ENCODE measurements at regions not wholly inside any gene's neighbourhood (a gene's known extent, or its start where the extent isn't known, plus 50 kb on each side); places are given as distances from the start of the nearest gene placed in this dataset.

- FAIRE-seq: no peak
- TF ChIP-seq FOSL2 (IDR thresholded peaks at IDR 0.05) (no peak), FOSL2 (CRISPR knock-in tag; IDR thresholded peaks at IDR 0.05) (no peak), SMC3 (IDR thresholded peaks at IDR 0.05) (no peak), EP300 (IDR thresholded peaks at IDR 0.05) (no peak), KDM5A (IDR thresholded peaks at IDR 0.05) (no peak), HOXB13 (CRISPR knock-in tag; IDR thresholded peaks at IDR 0.05; ENCODE audit: low read depth) (no peak), TFCP2L1 (CRISPR knock-in tag; IDR thresholded peaks at IDR 0.05) (no peak), MAX (IDR thresholded peaks at IDR 0.05) (no peak), RARB (CRISPR knock-in tag; IDR thresholded peaks at IDR 0.05) (no peak), SREBF2 (IDR thresholded peaks at IDR 0.05) (no peak), FOSB (CRISPR knock-in tag; IDR thresholded peaks at IDR 0.05) (no peak)
- Histone ChIP-seq H3K4me3 (no peak overlapping the region), H3K4me1 (peaks cover 13% of the 10 kb centered on the region; the same call in 2 of the 3 replicates), H3K4me2 (no peak overlapping the region; the same call in 2 of the 3 replicates), H3K9me3 (no peaks in the 10 kb centered on the region), H3K27ac (peak overlapping the region in 1 of 2 experiments; percentile 38; a peak in 1 of 6 replicates)
- POLR2A ChIA-PET: no interaction called here
- CTCF ChIA-PET: interaction anchor here (0.9 to 3.2 kb wide), 6 partner anchors 9 to 207 kb away, joined by 3 to 12 read pairs (median 3); no protein-coding TSS in a partner anchor
- no peak for ATAC-seq
- no peak for DNase-seq (ENCODE audit: low read depth in 1 of 2, low spot score in 1 of 2)
These were observed 320.2 kb upstream of the OR4E1 start for GRCh38 chr14:21993837-21994236.

GRCh38 chr14:21993070-21993469 lies 319.5 kb upstream of the OR4E1 start:
- H3K9me3 ChIP-seq: no peaks in the 10 kb centered on the region
- ChIA-PET POLR2A (no interaction called here), CTCF (interaction anchor here (0.9 to 3.8 kb wide), 6 partner anchors 14 to 208 kb away, joined by 3 to 13 read pairs (median 4); no protein-coding TSS in a partner anchor)
- peak overlapping the region in 1 of 2 experiments; percentile 50; a peak in 1 of 6 replicates for H3K27ac ChIP-seq
- H3K4me2 ChIP-seq: peak overlapping the region; percentile 57
- WGBS (ENCODE audit: missing lambda C conversion rate): 2% methylated on average over 5 of the region's 5 CpGs
- H3K4me1 ChIP-seq: peaks cover 13% of the 10 kb centered on the region; the same call in 2 of the 3 replicates
- ATAC-seq (peak in 1 of 2 experiments; percentile 73; a peak in 3 of 6 replicates), FAIRE-seq (no peak), DNase-seq (ENCODE audit: low read depth in 1 of 2, low spot score in 1 of 2) (peak in 1 of 2 experiments; percentile 33)
- peak overlapping the region; percentile 21; the same call in 1 of the 3 replicates for H3K4me3 ChIP-seq
- TF ChIP-seq GATA3 (IDR thresholded peaks at IDR 0.05; ENCODE audit: borderline replicate concordance): peak; percentile 52; the same call in 1 of the 2 replicates
- no peak for TF ChIP-seq FOSL2 (IDR thresholded peaks at IDR 0.05)
- TF ChIP-seq FOSL2 (CRISPR knock-in tag; IDR thresholded peaks at IDR 0.05): peak; percentile 63
- no peak for TF ChIP-seq CHD4 (IDR thresholded peaks at IDR 0.05; ENCODE audit: borderline replicate concordance)
- TF ChIP-seq HDAC2 (IDR thresholded peaks at IDR 0.05): no peak

GRCh38 chr14:21991130-21991529 lies 317.5 kb upstream of the OR4E1 start:
- FAIRE-seq: no peak
- DNase-seq (ENCODE audit: low read depth in 1 of 2, low spot score in 1 of 2): no peak
- Histone ChIP-seq H3K4me2 (no peak overlapping the region), H3K4me3 (no peak overlapping the region), H3K4me1 (peaks cover 13% of the 10 kb centered on the region; the same call in 2 of the 3 replicates), H3K9me3 (no peaks in the 10 kb centered on the region), H3K27ac (no peak overlapping the region)
- ATAC-seq: no peak
- TF ChIP-seq CBX8 (IDR thresholded peaks at IDR 0.05) (no peak), GATA3 (IDR thresholded peaks at IDR 0.05; ENCODE audit: borderline replicate concordance) (no peak), USF2 (IDR thresholded peaks at IDR 0.05) (no peak), EHMT2 (IDR thresholded peaks at IDR 0.05; ENCODE audit: low read depth) (no peak), HMGXB4 (CRISPR knock-in tag; IDR thresholded peaks at IDR 0.05; ENCODE audit: borderline replicate concordance) (no peak), PHF8 (IDR thresholded peaks at IDR 0.05; ENCODE audit: borderline replicate concordance, low read depth) (no peak), ZNF302 (CRISPR knock-in tag; IDR thresholded peaks at IDR 0.05) (no peak), MYC (IDR thresholded peaks at IDR 0.05; ENCODE audit: borderline replicate concordance, low read length) (no peak), ELK1 (IDR thresholded peaks at IDR 0.05; ENCODE audit: low read depth, low read length) (no peak), MAZ (IDR thresholded peaks at IDR 0.05; ENCODE audit: borderline replicate concordance, low read depth, low read length) (no peak), SREBF2 (IDR thresholded peaks at IDR 0.05) (no peak), RAD21 (conservative IDR thresholded peaks at IDR 0.05 in 1 of 2, IDR thresholded peaks at IDR 0.05 in 1 of 2) (no peak), TFCP2L1 (CRISPR knock-in tag; IDR thresholded peaks at IDR 0.05) (no peak), EP300 (IDR thresholded peaks at IDR 0.05) (no peak), ZFP36 (IDR thresholded peaks at IDR 0.05; ENCODE audit: borderline replicate concordance, partially characterized antibody) (no peak)
- CTCF ChIA-PET: interaction anchor here (0.9 to 4.6 kb wide), 6 partner anchors 8 to 110 kb away, joined by 3 to 33 read pairs (median 9); no protein-coding TSS in a partner anchor
- 39% methylated on average over 2 of the region's 2 CpGs for WGBS (ENCODE audit: missing lambda C conversion rate)
- POLR2A ChIA-PET: no interaction called here
